HG03045 (cell line): ENCODE measurements at regions not wholly inside any gene's neighbourhood (a gene's known extent, or its start where the extent isn't known, plus 50 kb on each side); places are given as distances from the start of the nearest gene placed in this dataset.
"Not testable (repeated sequence)": the region's sequence is repeated elsewhere in the genome, so short reads cannot be mapped to it uniquely, and the experiment has no call there.

ENCODE experiments used
- ATAC-seq: cut with Tn5 transposase; IDR thresholded peaks from one replicate; pipeline ENCODE4 v1.9.1; 2021; ENCODE audit warnings: mild to moderate bottlenecking, moderate library complexity; ENCODE audit not compliant: unreplicated experiment

- ATAC-seq: no peak
Measured at GRCh38 chr2:59177748-59178147, 936.6 kb upstream of the FANCL start.

DNA sequence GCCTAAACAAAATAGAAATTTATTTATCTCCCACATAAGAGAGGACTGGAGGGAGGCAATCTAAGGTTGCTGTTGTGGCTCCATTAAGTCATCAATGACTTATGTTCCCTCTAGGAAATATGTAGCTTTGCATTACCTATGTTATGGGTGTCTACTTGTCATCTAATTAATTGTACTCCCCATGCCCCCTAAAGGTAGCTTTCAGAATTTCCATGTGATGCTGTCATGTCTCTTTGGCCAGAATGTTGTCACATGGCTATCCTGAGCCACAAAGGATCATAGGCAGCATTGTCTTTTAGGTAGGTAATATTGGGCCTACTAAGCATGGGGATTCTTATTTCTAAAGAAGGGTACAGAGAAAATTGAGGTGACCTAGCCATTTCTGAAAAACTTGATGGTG, 935.6 kb upstream of the FANCL start:
- no peak for ATAC-seq

DNA sequence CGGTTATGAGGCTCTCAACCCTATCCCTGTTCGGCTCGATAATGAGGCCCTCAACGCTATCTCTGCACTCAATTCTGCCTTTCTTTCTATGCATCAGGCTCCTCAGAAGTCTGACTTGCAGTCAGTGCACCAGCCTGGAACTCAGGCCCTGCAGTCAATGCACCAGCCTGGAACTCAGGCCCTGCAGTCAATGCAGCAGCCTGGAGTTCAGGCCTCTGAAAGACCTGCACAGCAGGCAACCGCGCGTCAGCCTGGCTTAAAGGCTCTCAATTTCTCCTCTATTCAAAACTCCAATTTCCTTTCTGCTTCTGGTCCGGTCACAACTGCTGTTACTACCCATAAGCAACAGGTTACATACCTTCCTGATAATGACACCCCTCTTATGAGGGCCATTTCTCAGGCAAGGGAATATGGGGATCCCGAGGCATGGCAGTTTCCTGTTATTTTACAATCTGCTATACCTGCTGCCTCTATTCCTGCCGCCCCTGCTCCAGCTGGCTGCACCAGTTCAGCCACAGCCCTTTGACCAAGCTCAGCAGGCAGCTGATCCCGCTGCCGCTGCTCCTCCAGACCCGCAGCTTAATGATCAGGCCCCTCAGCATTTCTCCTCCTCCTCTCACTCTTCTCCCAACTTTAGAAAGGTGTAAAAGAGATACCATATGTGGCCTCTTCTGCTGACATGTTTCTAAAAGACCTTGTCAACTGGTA, 933.6 kb upstream of the FANCL start:
- ATAC-seq: no peak

GRCh38 chr2:59173325-59173724, 932.2 kb upstream of the FANCL start:
- ATAC-seq: no peak

DNA sequence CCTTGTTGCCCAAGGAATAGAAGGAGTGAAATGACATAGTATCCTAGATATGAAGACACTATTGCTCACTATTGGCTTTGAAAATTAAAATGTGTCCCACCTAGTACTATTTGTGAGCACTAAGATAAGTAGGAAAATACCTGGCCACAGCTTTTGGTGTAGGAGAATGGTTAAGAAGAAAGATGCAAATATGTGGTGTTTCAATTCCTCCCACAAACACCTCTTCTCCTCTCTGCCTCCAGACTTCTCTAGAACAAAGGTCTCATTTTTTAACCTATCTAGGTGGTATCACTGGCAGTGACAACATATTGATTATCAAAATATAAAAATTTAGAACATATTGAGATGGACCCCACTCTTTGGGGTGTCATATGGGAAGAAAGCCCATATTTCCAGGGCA, 929.9 kb upstream of the FANCL start:
- peak; percentile 59 for ATAC-seq

- no peak for ATAC-seq
Measured at GRCh38 chr2:59168766-59169165, 927.6 kb upstream of the FANCL start.

DNA sequence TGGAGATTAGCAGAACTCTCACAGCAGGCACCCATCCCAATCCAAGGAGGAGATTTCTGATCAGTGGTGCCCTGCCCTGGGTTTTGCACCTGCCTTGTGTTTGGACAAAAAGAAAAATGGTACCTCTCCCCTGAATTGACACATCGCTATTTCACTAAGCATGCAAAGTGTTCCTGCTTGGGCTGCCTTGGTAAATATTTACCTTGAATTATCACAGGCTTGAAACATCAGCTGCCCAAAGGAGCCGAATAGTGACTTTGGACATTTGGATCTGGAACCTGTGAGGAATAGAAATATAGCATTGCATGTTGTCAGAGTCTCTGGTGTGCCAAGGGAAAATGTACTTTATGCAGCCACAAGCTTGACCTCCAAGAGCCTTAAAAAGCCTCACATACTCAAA, 926.4 kb upstream of the FANCL start:
- ATAC-seq: no peak

- not testable (repeated sequence) for ATAC-seq
Measured at GRCh38 chr2:59157908-59158307, 916.8 kb upstream of the FANCL start.

- no peak for ATAC-seq
Measured at GRCh38 chr2:59151805-59152204, 910.7 kb upstream of the FANCL start.

- ATAC-seq: no peak
Measured at GRCh38 chr2:59150217-59150849, 909.2 kb upstream of the FANCL start.

DNA sequence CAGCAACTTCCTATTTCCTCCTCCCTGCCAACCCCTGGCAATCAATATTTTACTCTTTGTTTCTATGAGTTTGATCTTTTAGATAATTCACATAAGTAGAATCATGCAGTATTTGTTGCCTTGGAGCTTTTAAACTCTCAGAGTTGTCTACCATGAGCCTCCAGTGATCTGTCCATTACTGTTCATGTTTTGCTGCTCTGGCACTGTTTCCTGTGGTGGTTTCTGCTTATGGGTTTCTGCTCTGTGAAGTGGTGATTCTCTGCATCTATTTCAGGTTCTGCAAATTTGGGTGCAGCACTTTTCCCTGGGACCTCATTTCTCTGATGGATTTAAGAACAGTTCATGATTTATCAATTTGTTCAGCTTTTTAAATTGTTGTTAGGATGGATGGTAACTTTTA, 908.1 kb upstream of the FANCL start:
- ATAC-seq: no peak

DNA sequence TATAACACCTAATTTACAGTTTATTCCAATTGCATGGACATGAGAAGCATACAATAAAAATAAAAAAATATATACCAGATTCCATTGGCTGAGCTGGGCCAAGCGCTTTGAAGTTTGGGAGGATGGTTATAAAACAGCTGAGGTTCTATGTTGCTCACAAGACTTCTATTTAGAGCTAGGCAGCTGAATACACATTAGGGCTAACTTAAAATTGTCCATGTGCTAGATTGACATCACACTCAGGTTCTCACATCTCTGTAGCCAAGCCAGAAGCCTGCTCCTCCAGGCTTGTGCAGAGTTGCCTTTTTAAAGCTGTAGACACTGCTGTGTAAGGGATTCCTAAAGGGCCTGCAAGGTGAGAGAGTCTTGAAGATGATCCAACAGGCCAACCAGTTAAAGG, 871.1 kb upstream of the FANCL start:
- ATAC-seq: no peak

GRCh38 chr2:59096973-59097372, 855.8 kb upstream of the FANCL start:
- no peak for ATAC-seq

- no peak for ATAC-seq
Measured at GRCh38 chr2:59093571-59093970, 852.4 kb upstream of the FANCL start.

DNA sequence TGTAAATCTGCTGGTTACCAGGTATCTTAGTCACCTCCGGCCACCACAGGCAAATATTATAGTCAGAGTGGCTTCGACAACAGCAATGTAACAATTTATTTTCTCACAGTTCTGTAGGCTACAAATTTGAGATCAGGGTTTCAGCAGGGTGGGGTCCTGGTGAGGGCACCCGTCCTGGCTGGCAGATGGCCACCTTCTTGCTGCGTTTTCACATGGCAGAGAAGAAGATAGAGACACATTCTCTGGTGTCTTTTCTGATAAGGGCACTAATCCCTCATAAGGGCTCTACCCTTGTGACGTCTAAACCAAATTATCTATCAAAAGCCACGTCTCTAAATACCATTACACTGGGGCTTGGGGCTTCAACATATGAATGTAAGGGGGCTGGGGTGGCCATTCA, 843.2 kb upstream of the FANCL start:
- ATAC-seq: no peak

DNA sequence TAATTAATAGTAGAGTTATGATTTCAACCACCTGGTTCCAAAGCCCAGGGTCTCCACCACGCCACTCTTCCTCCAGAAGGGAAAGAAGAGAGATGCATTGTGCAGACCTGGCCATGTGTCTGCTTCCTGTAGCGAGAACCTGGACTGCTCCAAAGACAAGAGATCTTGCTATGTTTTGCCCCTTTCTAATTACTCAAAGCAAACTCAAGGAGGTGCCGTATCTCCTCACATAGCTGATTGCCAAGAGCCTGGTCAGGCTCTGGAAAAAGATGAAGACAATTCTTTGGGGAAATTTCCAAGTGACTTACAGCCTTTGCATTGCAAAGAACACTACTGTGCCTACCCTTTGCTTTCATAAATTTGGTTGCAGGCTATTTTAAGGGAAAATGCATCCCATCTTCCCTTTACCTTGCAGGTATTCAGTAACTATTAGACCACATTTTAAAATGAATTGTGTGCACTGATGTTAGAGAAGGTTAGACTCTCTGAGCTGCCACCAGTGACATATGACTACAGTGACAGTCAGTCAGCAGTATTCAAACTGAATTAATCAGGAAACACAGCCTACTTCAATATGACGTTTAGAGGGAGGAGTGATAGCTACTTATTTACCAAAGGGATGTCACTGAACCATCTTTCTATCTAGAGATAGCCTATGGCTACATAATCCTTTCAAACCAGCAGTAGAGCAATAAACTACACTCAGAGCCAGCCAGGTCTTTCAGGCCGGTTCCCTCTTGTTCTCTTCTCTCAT, 842.1 kb upstream of the FANCL start:
- ATAC-seq: no peak

- ATAC-seq: no peak
Measured at GRCh38 chr2:59082657-59083056, 841.5 kb upstream of the FANCL start.

DNA sequence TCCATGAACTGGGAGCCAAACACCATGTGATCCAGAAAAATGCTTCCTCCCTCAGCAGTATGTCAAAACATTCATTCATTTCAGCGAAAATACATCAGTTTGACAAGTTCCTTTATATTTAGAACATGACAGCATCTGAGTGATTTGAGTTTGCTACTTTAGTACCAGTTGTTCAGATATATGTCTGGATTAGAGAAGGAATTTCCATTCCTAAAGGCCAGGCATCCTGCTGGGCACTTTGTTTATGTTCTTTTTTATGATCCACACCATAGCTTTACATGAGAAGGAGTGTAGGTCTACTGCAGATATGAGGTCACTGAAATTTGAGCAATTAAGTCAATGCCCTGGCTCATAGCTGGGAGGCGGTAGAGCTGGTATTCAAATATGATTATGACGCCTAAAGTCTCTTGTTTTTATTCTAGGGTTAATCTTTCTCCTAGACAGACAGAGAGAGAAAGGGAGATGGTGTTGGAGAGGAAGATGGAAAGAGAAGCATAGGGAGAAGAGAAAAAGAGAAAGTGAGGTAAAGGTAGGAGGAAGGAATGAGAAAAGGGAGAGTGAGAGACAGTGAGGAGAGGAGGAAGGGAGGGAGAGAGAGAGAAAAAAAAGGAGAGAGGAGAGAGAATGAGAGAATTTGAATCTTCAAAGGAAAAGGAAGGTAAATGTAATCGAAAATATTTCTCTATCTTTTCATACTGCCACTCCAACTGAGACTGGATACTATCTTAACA, 839.5 kb upstream of the FANCL start:
- ATAC-seq: no peak

- ATAC-seq: no peak
Measured at GRCh38 chr2:59077981-59078531, 836.9 kb upstream of the FANCL start.

DNA sequence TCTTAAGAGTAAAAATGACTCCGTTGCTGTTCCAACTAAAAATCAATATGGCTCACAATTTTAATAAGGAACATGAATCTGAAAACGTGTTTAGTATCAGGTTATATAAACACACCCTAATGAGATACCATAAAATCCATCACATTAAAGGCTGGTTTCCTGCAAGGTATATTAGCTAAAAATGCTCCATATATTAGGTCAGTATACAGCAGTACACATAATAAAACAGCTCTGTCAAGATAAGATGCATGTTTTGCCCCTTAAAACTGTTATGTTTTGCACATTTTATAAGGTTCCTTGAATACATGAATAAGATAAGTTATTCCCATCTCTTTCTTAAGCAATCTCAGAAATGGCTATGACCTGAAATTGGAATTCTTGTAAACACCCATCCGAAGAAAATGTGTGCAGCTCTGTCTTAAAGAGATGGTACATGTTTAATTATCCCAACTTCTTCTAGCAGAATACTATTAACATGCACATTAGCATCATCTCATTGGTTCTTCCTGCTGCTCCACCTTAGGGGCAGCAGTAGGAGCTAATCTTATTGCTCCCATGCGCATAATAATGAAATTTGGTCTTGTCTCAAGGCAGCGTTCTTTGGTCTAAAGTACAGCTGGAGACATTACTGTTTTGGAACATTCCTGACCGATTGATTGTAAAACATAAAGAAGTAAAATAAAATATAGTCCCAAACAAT, 836.1 kb upstream of the FANCL start:
- ATAC-seq: no peak
